H7 (cell line): ENCODE measurements at regions not wholly inside any gene's neighbourhood (a gene's known extent, or its start where the extent isn't known, plus 50 kb on each side); places are given as distances from the start of the nearest gene placed in this dataset.

ENCODE experiments used
- DNase-seq: peaks from one replicate; pipeline ENCODE4 v3.0.0; 2012
- H3K27me3 ChIP-seq: 2 replicates; pipeline ENCODE4 v1.6.0; 2011; ENCODE audit warnings: mild to moderate bottlenecking, low read length; ENCODE audit not compliant: control insufficient read depth, insufficient read depth
- H3K36me3 ChIP-seq: replicated peaks from 2 replicates; pipeline ENCODE4 v1.5.1; 2011; ENCODE audit warnings: low read length; ENCODE audit not compliant: control insufficient read depth, insufficient read depth
- H3K4me3 ChIP-seq: 2 replicates; pipeline ENCODE4 v1.5.1; 2011; ENCODE audit warnings: low read depth, mild to moderate bottlenecking, control low read depth, low read length, moderate library complexity; ENCODE audit not compliant: insufficient read depth

GRCh38 chr1:91130256-91130985, 108.6 kb upstream of the ZNF644 start:
- no peak for DNase-seq
- H3K27me3 ChIP-seq, result no peaks in the 10 kb centered on the region
- no peaks in the 10 kb centered on the region for H3K36me3 ChIP-seq
- H3K4me3 ChIP-seq, result no peak overlapping the region

- no peak for DNase-seq
- no peaks in the 10 kb centered on the region for H3K36me3 ChIP-seq
- H3K27me3 ChIP-seq, result no peaks in the 10 kb centered on the region; the same call in 1 of the 2 replicates
- H3K4me3 ChIP-seq, result no peak overlapping the region
These were observed 107.6 kb upstream of the ZNF644 start for GRCh38 chr1:91129458-91129857.

- no peaks in the 10 kb centered on the region for H3K36me3 ChIP-seq
- no peak overlapping the region for H3K4me3 ChIP-seq
These were observed 107.2 kb upstream of the ZNF644 start for GRCh38 chr1:91129017-91129416.

DNA sequence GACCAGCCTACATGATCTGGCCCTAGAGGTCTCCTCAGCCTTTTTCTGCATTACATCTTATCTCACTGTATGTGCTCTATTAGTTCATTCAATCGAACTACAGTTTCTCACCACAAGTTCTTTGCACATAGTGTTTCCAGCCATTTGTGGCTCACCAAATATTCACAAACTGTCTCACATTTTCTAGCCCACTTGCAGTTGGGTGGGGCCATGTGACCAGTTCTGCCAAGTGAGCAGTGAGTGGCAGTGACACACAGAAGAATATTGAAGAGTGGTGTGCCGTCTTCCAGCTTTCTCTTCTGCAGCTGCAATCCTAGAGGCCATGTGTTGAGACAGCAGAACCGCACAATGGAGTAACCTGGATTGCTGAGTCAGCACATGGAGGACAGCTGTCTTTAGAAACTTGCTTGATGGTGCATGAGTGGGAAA, 103.2 kb upstream of the ZNF644 start:
- no peaks in the 10 kb centered on the region for H3K36me3 ChIP-seq
- no peaks in the 10 kb centered on the region; the same call in 1 of the 2 replicates for H3K27me3 ChIP-seq
- DNase-seq, result no peak
- no peak overlapping the region for H3K4me3 ChIP-seq

More at GRCh38 chr1:91129017-91129416, 107.2 kb upstream of the ZNF644 start:
- DNase-seq, result no peak
- H3K27me3 ChIP-seq, result no peaks in the 10 kb centered on the region; the same call in 1 of the 2 replicates

- no peaks in the 10 kb centered on the region for H3K36me3 ChIP-seq
- no peak for DNase-seq
- H3K27me3 ChIP-seq, result no peaks in the 10 kb centered on the region; the same call in 1 of the 2 replicates
- no peak overlapping the region for H3K4me3 ChIP-seq
These were observed 102.6 kb upstream of the ZNF644 start for GRCh38 chr1:91124290-91124985.

DNA sequence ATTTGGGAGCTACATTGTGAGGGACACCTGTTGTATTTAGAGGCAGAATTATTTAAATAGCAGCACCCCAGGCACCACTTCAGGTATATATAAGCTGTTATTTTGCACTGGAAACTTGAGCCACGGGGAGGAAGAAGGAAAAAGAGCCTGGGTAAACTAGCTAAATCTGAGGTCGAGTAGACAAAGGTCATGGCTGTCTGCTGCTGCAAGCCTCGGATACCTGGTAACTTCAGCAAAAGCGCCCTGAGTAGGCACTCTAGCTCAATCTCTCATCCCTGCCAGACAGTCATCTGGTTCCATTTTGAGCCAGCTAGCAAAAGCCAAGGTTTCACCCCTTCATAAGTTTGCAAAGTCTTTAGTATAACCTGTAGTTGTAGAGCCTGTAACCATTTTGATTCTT, 101.9 kb upstream of the ZNF644 start:
- Histone ChIP-seq H3K4me3 (no peak overlapping the region), H3K36me3 (no peaks in the 10 kb centered on the region), H3K27me3 (no peaks in the 10 kb centered on the region; the same call in 1 of the 2 replicates)
- no peak for DNase-seq

DNA sequence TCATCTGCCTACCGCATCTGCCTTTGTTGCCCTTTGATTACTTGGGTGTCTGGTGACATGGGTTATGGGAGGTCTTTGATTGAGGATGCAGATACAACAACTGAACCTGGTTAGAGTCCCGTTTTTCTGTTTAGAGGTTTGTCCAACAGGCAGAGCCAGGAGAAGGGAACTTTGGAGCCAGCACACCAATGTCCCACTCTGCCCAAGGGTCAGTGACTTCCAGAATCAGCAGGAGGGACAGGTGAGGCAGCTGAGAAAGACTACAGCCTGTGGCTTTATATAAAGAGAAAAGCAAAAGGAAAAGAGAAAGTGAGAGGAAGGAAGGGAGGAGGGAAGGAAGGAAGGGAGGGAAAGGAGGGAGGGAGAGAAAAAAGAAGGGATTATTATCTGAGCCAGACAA, 101.5 kb upstream of the ZNF644 start:
- Histone ChIP-seq H3K36me3 (no peaks in the 10 kb centered on the region), H3K27me3 (no peaks in the 10 kb centered on the region; the same call in 1 of the 2 replicates), H3K4me3 (no peak overlapping the region)
- no peak for DNase-seq

GRCh38 chr1:91122106-91122717, 100.4 kb upstream of the ZNF644 start:
- DNase-seq, result no peak
- H3K27me3 ChIP-seq, result no peaks in the 10 kb centered on the region; the same call in 1 of the 2 replicates
- H3K4me3 ChIP-seq, result no peak overlapping the region
- H3K36me3 ChIP-seq, result no peaks in the 10 kb centered on the region

DNA sequence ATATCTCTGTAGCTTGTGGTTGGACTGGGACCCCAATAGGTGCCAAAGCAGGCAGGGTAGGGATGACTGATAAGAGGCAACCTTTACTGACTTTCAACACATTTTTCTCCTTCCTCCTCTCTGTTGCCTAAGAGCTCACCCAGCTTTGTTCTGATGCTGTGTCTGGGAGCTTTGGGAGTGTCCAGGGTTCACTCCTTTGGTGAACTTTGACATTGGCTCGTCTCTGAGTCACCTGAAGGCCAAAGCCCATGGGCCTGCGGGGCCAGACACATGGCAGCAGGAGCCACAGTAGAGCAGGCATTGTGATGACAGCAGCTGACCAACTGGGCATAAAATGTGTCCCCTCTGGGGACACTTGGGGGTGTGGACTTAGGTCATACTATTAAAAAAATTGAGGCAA, 99.5 kb upstream of the ZNF644 start:
- Histone ChIP-seq H3K36me3 (no peaks in the 10 kb centered on the region), H3K4me3 (no peak overlapping the region), H3K27me3 (no peaks in the 10 kb centered on the region; the same call in 1 of the 2 replicates)
- no peak for DNase-seq

GRCh38 chr1:91120936-91121335, 99.1 kb upstream of the ZNF644 start:
- Histone ChIP-seq H3K36me3 (no peaks in the 10 kb centered on the region), H3K4me3 (no peak overlapping the region), H3K27me3 (no peaks in the 10 kb centered on the region; the same call in 1 of the 2 replicates)
- DNase-seq, result no peak

DNA sequence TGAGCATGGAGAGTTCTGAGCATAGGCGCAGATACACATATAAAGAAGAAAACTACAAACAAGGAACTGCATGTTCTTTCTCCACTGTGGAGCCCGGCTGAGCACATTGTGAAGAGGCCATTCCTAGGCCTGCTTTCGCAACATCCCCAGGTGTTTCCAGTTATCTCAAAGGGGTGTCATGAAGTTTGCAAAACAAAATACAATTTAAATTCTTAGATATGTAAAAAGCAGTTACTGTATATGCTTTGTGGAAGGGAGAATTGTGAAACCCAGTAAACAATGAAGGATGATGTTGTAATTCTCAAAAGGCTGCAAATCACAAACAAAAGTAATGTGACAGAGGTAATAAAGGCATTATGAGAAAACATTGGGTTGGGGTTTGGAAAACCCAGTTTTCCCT, 98.6 kb upstream of the ZNF644 start:
- Histone ChIP-seq H3K4me3 (no peak overlapping the region), H3K36me3 (no peaks in the 10 kb centered on the region), H3K27me3 (no peaks in the 10 kb centered on the region; the same call in 1 of the 2 replicates)
- DNase-seq, result peak; percentile 49

- no peaks in the 10 kb centered on the region for H3K27me3 ChIP-seq
- H3K36me3 ChIP-seq, result no peaks in the 10 kb centered on the region
- no peak overlapping the region for H3K4me3 ChIP-seq
- DNase-seq, result no peak
These were observed 82.9 kb upstream of the ZNF644 start for GRCh38 chr1:91104712-91105111.

DNA sequence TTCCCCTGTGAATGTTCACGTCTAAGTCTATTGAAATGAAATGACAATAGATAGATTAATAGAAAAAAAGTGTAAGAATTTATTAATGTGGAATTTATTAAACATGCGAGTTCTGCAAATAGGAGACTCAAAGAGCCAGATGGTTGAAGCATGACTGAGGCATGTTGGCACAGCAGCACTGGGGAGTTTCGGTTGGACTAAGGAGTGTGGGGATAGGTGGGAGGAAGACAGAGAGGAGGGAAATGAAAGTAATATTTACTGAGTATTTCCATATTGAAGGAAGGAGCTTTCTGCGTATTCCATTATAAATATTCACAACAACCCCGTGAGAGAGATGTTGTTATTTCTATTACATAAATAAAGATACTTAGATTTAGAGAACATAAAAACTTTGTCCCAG, 79.5 kb upstream of the ZNF644 start:
- Histone ChIP-seq H3K36me3 (no peaks in the 10 kb centered on the region), H3K27me3 (no peaks in the 10 kb centered on the region), H3K4me3 (no peak overlapping the region)
- DNase-seq, result no peak

DNA sequence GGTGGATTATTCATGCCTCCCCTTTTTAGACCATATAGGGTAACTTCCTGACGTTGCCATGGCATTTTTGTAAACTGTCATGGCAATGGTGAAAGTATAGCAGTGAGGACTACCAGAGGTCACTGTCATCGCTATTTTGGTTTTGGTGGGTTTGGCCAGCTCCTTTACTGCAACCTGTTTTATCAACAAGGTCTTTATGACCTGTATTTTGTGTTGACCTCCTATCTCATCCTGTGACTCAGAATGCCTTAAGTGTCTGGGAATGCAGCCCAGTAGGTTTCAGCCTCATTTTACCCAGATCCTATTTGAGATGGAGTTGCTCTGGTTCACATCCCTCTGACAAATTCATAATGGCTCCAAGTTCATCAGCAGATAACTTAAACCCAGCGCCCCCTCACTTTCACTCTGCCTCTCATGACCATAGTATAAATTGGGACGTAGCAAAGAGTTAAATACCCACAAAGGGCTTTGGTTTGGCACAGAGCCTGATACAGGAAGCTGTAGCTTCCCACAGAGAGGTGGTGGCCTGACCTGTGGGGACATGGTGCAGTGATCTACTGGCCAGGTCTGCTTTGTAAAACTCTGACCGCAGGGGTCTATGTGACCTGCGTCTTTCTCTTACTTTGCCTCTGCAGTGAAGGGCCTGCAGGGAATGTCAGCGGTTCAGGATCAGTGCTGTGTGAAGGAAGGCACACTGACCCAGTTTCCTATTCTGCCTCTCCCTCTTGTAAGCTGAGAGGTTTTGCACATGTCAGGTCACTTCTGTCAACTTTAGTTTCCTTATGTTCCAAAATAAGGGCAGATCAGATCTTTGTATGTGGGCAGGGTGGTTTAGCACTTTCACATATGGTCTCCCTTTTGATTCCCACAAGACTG, 78.1 kb upstream of the ZNF644 start:
- Histone ChIP-seq H3K4me3 (no peak overlapping the region), H3K36me3 (no peaks in the 10 kb centered on the region), H3K27me3 (no peaks in the 10 kb centered on the region)
- no peak for DNase-seq
